Renal cortex interstitium (tissue), 11 donors: ENCODE measurements at regions not wholly inside any gene's neighbourhood (a gene's known extent, or its start where the extent isn't known, plus 50 kb on each side); places are given as distances from the start of the nearest gene placed in this dataset.
"Not testable (repeated sequence)": the region's sequence is repeated elsewhere in the genome, so short reads cannot be mapped to it uniquely, and the experiment has no call there.

Experiments used
- DNase-seq, 11 donors: peaks; one replicate each; pipeline ENCODE4 v3.0.0-alpha.2; 2013; ENCODE audit warnings: low read depth in 9 of 11, low spot score in 4 of 11; ENCODE audit errors: extremely low read depth in 1 of 11

DNA sequence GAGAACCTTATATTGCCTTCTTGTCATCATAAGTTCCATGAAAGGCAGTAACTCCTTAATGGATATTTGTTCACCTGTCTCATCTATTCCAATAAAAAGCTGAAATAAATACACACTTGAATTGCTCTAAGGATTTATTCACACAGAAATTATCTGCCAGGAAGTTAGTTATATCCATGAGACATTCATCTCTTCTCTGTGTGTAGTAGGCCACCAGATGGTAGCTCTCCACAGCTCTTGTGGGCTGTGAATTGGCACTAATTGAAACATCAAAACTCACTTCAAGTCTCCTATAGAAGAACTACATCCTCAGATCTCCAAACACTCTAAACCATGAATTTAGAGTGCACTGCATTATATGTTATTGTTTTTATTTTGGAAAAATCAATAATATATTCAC, 189.6 kb downstream of the DSC3 start:
- no peak for DNase-seq

DNA sequence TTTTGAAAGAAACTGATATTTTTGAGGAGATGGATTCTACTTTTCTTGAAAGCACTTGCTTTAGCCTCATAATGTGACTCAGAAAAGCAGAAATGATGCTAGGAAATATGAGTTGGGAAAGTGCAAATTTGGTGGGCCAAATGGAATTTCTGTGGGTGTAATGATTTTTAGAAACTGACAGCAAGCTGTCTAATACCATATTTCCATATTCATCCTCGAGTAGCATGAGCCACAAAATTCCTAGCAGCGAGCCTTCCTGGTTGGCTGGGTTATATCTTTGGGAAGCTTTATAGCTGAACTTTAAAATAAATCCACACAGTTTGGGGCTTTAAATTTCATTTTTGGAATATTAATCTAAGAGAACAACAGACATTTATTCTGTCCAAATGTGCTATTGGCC, 190.0 kb downstream of the DSC3 start:
- DNase-seq, result no peak

DNA sequence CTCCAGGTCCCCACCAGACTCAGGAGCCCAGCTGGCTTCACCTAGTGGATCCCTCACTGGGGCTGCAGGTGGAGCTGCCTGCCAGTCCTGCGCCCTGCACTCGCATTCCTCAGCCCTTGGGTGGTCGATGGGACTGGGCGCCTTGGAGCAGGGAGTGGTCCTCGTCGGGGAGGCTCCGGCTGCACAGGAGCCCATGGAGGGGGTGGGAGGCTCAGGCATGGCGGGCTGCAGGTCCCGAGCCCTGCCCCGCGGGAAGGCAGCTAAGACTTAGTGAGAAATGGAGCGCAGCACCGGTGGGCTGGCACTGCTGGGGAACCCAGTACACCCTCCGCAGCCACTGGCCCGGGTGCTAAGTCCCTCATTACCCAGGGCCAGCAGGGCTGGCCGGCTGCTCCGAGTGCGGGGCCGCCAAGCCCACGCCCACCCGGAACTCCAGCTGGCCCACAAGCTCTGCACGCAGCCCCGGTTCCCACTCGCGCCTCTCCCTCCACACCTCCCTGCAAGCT, 203.4 kb downstream of the DSC3 start:
- DNase-seq, result not testable (repeated sequence)

DNA sequence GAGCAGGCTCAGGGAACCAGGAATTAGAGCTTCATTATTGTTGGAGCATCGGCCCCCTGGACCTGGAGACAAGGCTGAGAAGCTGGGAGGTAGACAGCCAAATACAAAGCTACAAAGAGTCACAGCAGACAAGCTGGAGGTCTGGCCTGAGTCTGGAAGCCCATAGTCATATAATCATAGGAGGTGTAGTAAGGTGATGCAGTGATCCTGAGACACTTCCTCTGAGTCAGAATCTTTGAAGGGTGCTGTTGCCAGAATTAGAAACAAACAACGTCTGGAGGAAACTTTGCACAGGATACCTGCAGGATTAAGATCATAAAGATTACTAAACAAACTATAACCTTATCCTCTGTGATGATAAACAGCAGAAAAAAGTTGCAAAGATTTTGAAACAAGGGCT, 213.8 kb downstream of the DSC3 start:
- no peak for DNase-seq

- no peak for DNase-seq
These were observed 222.9 kb downstream of the DSC3 start for GRCh38 chr18:30819619-30820018.

GRCh38 chr18:30814446-30814845, 228.1 kb downstream of the DSC3 start:
- no peak for DNase-seq

DNA sequence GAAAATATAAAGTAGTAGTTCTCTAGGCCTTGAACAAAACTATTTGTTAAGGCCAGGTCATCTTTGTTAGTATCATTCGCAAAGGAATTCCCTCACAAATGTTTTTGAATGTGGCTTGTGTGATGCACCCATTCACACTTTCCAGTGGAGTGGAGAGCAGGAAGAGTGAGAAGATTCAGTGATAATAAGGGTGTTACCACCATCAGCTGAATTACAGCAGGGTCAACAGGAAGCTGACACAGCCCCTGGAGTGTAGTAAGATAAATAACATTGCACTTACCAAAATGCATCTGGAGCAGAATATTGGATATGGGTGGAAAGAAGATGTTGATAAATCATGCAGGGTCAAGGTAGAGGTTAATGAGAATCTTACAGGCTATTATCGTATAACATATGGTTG, 231.0 kb downstream of the DSC3 start:
- no peak for DNase-seq

DNA sequence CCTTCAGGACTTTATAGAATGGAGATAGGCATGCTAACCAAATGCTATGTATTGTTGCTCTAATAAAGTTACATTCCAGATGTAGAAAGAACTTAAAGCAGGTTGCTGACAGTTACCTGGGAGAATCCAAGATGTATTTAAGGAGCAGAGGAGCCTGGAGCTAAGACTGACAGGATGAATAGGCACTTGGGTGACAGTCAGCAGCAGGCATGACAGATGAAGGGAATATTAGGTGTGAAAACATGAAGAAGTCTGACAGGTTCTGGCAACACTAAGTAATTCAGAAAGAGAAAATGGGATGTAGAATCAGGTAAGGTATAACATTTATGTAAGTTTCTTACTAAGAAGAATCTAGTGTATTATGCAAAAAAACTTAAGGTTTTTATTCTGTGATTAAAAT, 232.0 kb downstream of the DSC3 start:
- DNase-seq, result no peak

DNA sequence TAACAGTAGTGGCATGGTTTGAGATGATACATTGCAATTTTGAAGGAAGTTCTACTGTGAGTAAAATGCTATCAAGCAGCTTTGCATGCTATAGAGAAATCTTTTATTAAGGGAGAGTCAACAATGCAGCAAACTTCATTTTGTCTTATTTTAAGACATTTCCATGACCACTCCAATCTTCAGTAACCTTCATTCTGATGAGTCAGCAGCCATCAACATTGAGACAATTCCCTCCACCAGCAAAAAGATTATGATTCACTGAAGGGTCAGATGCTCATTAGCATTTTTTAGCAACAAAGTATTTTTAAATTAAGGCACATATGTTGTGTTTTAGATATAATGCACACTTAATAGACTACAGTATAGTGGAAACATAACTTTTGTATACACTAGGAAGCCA, 235.7 kb downstream of the DSC3 start:
- DNase-seq, result no peak

GRCh38 chr18:30800800-30801199, 241.7 kb downstream of the DSC3 start:
- no peak for DNase-seq

DNA sequence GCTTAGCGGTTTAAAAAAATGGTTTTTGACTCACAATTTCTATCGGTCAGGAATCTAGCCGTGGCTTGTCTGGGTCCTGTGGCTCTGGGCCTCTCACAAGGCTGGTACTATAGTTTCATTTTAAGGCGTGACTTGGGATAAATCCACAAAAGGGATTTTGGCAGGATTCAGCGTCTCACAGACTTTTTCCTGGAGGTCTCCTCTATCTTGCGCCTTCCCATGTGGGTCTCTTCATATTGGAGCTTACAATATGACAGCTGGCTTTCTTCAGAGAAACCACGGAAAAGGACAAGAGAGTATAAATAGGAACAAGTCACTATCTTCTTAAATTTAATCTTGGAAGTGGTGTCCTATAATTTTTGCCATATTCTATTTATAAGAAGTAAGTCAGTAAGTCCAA, 250.5 kb downstream of the DSC3 start:
- peak in 1 of 11 donors; percentile 8 for DNase-seq

DNA sequence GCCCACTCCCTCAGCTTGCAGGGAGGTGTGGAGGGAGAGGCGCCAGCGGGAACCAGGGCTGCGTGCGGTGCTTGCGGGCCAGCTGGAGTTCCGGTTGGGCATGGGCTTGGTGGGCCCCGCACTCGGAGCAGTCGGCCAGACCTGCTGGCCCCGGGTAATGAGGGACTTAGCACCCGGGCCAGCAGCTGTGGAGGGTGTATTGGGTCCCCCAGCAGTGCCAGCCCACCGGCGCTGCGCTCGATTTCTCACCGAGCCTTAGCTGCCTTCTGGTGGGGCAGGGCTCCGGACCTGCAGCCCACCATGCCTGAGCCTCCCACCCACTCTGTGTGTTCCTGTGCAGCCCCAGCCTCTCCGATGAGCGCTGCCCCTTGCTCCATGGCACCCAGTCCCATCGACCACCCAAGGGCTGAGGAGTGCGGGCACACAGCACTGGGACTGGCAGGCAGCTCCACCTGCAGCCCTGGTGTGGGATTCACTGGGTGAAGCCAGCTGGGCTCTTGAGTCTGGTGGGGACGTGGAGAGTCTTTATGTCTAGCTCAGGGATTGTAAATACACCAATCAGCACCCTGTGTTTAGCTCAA, 254.0 kb downstream of the DSC3 start:
- DNase-seq, result not testable (repeated sequence)

DNA sequence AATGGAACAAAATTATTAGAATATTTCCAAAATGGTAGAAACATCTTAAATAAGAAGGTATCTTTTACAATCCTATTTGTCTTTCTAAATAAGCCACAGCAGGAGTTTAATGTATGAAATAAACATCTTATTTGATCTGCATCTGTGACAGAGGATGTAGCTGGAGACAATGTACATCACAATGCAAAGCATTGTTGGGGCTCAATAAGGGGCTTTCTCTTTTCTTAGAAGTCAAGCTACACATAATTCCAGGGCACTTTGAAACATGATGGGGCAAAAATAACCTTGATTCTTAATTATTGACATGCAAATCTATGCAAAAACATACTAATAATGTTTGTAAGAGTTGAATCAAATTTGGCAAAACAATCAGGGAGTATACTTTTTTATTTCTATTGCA, 255.1 kb downstream of the DSC3 start:
- no peak for DNase-seq

- DNase-seq, result no peak
These were observed 260.9 kb downstream of the DSC3 start for GRCh38 chr18:30781601-30782000.

DNA sequence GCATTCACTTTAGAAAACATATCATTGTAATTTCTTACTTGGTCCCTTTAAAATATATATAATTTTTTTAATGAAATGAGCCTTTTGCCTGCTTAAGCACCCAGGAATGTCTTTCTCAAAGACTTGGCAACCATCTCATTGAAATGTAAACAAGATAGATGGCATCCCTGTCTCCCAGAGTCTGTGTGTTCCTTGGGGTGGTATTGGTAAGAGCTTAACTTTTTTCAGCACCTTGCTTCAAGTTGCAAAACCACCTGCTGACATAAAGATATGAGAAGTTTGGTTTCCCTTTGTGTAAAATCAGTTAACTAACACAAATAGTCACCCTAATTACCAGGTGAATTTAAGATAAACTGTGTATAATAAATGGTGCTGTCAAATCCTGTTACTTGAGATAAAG, 266.9 kb downstream of the DSC3 start:
- DNase-seq, result no peak

DNA sequence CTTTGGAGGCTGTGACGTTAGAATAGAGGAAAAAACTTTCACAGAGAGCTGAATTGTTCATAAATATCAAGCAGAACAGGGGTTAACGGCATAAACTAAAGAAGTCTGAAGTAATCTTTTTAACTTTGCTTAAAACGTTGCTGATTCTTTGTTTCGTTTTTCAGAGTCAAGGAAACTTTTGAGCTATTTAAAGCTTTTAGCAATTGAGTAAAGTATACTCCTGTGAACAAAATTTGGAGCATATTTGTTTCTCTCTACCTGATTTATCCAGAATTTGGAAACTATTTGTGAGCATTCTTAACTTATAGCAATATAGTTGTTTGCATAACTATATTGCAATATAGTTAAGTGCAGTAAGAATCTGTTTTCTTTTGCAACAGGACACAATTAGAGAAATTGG, 270.4 kb downstream of the DSC3 start:
- DNase-seq, result not testable (repeated sequence)

DNA sequence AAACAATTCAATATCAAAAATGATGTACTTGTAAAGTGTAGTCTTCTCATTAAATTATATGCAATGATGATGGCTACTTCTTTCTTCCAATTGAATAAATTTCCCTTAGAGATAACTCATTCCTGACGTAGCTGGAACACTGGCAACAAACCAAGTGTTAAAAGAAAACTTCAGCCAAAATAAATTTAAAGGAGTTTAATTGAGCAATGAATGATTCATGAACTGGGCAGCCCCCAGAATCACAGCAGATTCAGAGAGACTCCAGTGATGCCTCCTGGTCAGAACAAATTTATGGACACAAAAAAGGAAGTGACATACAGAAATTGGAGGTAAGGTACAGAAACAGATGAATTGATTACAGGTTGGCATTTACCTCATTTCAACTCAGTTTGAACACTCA, 276.5 kb downstream of the DSC3 start:
- no peak for DNase-seq

DNA sequence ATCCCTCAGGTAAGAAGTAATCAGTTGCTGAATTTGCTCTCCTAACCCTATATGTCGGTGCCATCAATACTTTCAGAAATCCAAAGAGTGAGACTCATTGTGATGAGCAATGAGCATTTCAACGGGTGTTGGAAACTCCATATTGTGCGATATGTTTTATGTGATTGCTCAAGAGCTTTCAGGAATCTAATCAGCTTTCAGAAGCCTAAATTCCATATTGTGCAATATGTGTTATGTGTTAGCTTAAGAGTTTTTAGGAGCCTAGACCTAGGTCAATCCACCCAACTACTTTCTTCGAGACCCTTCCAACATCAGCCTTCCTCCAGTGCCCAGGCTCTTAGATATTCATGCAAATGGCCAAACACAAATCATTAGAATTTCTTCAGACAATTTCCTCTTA, 277.3 kb downstream of the DSC3 start:
- no peak for DNase-seq

DNA sequence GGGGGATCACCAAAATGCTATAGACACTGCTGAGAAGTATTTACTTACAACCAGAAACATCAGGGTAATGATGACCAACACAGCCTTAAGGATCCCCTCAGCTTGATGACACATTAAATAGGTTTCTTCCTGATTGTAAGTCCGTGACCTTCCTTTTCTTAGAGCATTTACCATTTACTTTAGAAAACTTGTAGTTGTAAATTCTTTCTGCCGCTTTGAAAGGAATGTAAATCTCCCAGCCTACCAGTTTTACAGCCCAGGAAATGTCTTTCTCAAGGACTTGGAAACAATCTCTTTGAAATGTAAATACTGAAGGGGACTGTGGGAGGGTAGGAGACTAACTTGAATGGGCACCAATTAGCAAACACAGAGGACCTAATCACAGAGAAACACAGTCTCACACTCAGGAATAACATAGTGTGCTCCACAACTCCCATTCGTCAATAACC, 278.6 kb downstream of the DSC3 start:
- peak in 8 of 11 donors; percentile 18 to 42 (median 30) for DNase-seq

DNA sequence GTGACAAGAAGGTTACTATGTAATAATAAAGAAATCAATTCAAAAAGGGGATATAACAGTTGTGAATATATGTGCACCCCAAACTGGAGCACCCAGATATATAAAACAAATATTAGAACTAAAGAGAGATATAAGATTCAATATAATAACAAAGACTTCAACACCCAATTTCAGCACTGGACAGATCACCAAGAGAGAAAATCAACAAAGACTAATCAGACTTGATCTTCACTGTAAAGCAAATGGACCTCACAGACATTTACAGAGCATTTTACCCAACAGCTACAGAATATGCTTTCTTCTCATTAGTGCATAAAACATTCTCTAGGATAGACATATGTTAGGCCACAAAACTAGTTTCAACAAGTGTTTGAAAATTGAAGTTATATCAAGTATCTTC, 287.7 kb downstream of the DSC3 start:
- no peak for DNase-seq

DNA sequence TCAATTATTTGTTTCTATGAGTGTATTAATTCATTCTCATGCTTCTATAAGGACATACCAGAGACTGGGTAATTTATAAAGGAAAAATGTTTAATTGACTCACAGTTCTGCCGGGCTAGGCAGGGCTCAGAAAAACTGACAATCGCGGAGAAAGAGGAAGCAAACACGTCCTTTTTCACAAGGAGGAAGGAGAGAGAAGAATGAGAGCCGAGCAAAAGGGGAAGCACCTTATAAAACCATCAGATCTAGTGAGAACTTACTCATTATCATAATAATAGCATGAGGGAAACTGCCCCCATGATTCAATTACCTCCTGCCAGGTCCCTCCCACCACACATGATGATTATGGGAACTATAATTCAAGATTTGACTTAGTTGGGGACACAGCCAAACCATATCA, 294.0 kb downstream of the DSC3 start:
- DNase-seq, result no peak

- no peak for DNase-seq
These were observed 296.3 kb downstream of the DSC3 start for GRCh38 chr18:30746224-30746623.
